Keratinocyte (primary cell): ENCODE measurements at regions not wholly inside any gene's neighbourhood (a gene's known extent, or its start where the extent isn't known, plus 50 kb on each side); places are given as distances from the start of the nearest gene placed in this dataset.

Source experiments
- DNase-seq: peaks from one replicate; pipeline ENCODE4 v3.0.0-alpha.2; 2011; ENCODE audit warnings: low read depth, missing footprints, low spot score
- FAIRE-seq: peaks from 2 replicates; lab custom pipeline; 2011; peaks lifted over from hg19 to GRCh38; lab: Jason Lieb, UNC
- H2AFZ ChIP-seq: 2 replicates; pipeline ENCODE4 v1.6.0; 2012; ENCODE audit warnings: low read length, control low read depth, inconsistent platforms; ENCODE audit not compliant: control insufficient read depth
- H3K27ac ChIP-seq: 2 replicates; pipeline ENCODE4 v1.5.1; 2011; ENCODE audit warnings: low read length; ENCODE audit not compliant: control insufficient read depth, insufficient read depth
- H3K27me3 ChIP-seq: 3 replicates; pipeline ENCODE4 v1.6.0; 2011; ENCODE audit warnings: low read length; ENCODE audit not compliant: control insufficient read depth, insufficient read depth; ENCODE audit errors: extremely low read depth
- H3K36me3 ChIP-seq, 2 experiments: 2 replicates in 1 of 2; 3 replicates in 1 of 2; pipeline ENCODE4 v1.5.1; 2011; ENCODE audit warnings: low read length in 2 of 2, mild to moderate bottlenecking in 1 of 2; ENCODE audit not compliant: control insufficient read depth in 2 of 2, insufficient read depth in 2 of 2; ENCODE audit errors: extremely low read depth in 1 of 2
- H3K4me1 ChIP-seq: 3 replicates; pipeline ENCODE4 v1.5.1; 2011; ENCODE audit warnings: low read length; ENCODE audit not compliant: control insufficient read depth, insufficient read depth; ENCODE audit errors: extremely low read depth
- H3K4me2 ChIP-seq: 3 replicates; pipeline ENCODE4 v1.6.0; 2011; ENCODE audit warnings: low read depth, low read length; ENCODE audit not compliant: control insufficient read depth, insufficient read depth; ENCODE audit errors: extremely low read depth
- H3K4me3 ChIP-seq, 3 experiments: fragments of 200-600 bp in 1 of 3; sonication (generic) in 1 of 3; 2 replicates in 2 of 3; 3 replicates in 1 of 3; pipeline ENCODE4 v1.5.1; 2011 to 2016; ENCODE audit warnings: low read length in 3 of 3, mild to moderate bottlenecking in 3 of 3, control low read depth in 2 of 3, inconsistent platforms in 1 of 3, low read depth in 1 of 3, mixed read lengths in 1 of 3, mixed run types in 1 of 3, moderate library complexity in 1 of 3; ENCODE audit not compliant: control insufficient read depth in 2 of 3, insufficient read depth in 2 of 3; ENCODE audit errors: extremely low read depth in 1 of 3
- H3K79me2 ChIP-seq: 2 replicates; pipeline ENCODE4 v1.6.0; 2012; ENCODE audit warnings: low read length; ENCODE audit not compliant: control insufficient read depth, insufficient read depth
- H3K9ac ChIP-seq: 3 replicates; pipeline ENCODE4 v1.6.0; 2011; ENCODE audit warnings: low read length; ENCODE audit not compliant: control insufficient read depth, insufficient read depth; ENCODE audit errors: extremely low read depth
- H3K9me1 ChIP-seq: 3 replicates; pipeline ENCODE4 v1.6.0; 2011; ENCODE audit warnings: low read length; ENCODE audit not compliant: control insufficient read depth, insufficient read depth; ENCODE audit errors: extremely low read depth
- H3K9me3 ChIP-seq: 2 replicates; pipeline ENCODE4 v1.5.1; 2012; ENCODE audit warnings: low read depth, low read length; ENCODE audit not compliant: control insufficient read depth
- H4K20me1 ChIP-seq: 3 replicates; pipeline ENCODE4 v1.6.0; 2011; ENCODE audit warnings: low read length; ENCODE audit not compliant: control insufficient read depth, insufficient read depth; ENCODE audit errors: extremely low read depth
- EZH2 ChIP-seq: IDR thresholded peaks from one replicate; pipeline ENCODE4 v1.6.1; 2012; ENCODE audit warnings: inconsistent platforms, mild to moderate bottlenecking, low read length, moderate library complexity
- dilution Hi-C: fragments of 300-500 bp; cut with MboI; formaldehyde crosslinking; loops from one replicate; pipeline ENCODE4 v1.7.0; 2020; ENCODE audit warnings: low sequenced_read_pairs; ENCODE audit not compliant: extremely low pct_ligation_motif_present
- TF ChIP-seq, protein P1 (sequence below), 3 experiments: IDR thresholded peaks in 1 of 3; conservative IDR thresholded peaks in 1 of 3; optimal IDR thresholded peaks in 1 of 3; 2 replicates in 2 of 3; 3 replicates in 1 of 3; pipeline versions ENCODE3 to v1.5.1; 2011; ENCODE audit warnings: low read length in 3 of 3, mild to moderate bottlenecking in 3 of 3, moderate library complexity in 2 of 3, control low read depth in 1 of 3, inconsistent platforms in 1 of 3; ENCODE audit not compliant: insufficient read depth in 2 of 3; ENCODE audit errors: extremely low read depth in 1 of 3

DNA sequence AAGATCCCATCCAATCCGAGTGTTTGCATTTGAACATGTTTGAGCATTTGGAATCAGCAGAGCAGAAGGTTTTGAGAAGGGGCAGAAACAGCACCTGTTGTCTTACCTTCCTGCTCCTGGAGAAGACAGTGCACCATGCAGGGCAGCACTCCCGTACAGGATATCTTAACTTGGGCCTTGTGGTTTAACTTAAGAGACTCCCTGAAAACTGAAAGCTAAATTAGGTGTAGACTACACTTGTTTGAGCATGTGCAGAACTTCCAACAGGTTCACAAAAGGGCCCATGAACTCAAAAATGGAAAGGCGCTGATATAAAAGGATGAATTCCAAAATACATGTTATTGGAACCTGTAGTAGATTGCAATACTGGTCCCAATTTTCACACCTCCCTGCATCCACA lies 175.4 kb upstream of the PRICKLE2 start:
- Histone ChIP-seq H3K4me1 (no peaks in the 10 kb centered on the region), H3K9me1 (no peaks in the 10 kb centered on the region), H2AFZ (no peak overlapping the region), H3K27me3 (no peaks in the 10 kb centered on the region), H3K4me3 (no peak overlapping the region), H3K36me3 (no peaks in the 10 kb centered on the region), H3K27ac (no peak overlapping the region), H3K4me2 (no peak overlapping the region), H3K9me3 (no peaks in the 10 kb centered on the region), H3K79me2 (no peaks in the 10 kb centered on the region), H3K9ac (no peak overlapping the region), H4K20me1 (no peaks in the 10 kb centered on the region)
- dilution Hi-C loops = no loop called here
- no peak for FAIRE-seq
- DNase-seq = no peak
- no peak for TF ChIP-seq EZH2
- TF ChIP-seq, protein P1, sequence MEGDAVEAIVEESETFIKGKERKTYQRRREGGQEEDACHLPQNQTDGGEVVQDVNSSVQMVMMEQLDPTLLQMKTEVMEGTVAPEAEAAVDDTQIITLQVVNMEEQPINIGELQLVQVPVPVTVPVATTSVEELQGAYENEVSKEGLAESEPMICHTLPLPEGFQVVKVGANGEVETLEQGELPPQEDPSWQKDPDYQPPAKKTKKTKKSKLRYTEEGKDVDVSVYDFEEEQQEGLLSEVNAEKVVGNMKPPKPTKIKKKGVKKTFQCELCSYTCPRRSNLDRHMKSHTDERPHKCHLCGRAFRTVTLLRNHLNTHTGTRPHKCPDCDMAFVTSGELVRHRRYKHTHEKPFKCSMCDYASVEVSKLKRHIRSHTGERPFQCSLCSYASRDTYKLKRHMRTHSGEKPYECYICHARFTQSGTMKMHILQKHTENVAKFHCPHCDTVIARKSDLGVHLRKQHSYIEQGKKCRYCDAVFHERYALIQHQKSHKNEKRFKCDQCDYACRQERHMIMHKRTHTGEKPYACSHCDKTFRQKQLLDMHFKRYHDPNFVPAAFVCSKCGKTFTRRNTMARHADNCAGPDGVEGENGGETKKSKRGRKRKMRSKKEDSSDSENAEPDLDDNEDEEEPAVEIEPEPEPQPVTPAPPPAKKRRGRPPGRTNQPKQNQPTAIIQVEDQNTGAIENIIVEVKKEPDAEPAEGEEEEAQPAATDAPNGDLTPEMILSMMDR (optimal IDR thresholded peaks at IDR 0.05 in 1 of 3, IDR thresholded peaks at IDR 0.05 in 1 of 3, conservative IDR thresholded peaks at IDR 0.05 in 1 of 3; ENCODE audit: extremely low read depth in 1 of 3, insufficient read depth in 2 of 3, low read length in 3 of 3) = no peak

DNA sequence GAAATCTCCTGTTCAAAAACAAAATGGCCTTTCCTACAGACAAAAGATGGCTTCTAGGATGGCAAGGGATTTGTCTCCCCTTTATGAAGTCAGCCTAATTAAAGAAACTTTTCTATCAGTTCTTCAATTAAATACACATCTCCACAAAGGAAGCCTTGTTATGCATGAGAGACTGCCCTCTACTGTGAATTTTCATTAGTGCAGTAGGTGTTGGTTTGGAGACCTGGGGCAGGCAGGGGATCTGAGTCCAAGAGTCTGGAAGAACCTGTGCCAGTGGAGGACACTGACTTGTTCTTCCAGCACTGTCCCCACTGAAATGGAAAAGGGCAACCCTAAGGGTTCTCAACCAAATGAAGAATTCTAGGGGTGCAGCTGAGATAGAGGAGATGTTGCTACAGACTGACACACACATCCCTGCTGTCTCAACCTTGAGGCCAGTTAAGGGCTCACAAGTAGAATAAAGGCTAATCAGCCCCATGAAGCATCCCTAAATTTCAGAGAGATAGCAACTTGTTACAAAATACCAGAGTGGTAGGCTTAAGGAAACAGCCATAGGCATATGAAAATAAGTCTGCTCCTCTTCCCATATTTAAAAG lies 174.0 kb upstream of the PRICKLE2 start:
- no peaks in the 10 kb centered on the region for H4K20me1 ChIP-seq
- no peaks in the 10 kb centered on the region for H3K4me1 ChIP-seq
- H3K79me2 ChIP-seq = no peaks in the 10 kb centered on the region
- no peaks in the 10 kb centered on the region for H3K27me3 ChIP-seq
- H3K9me3 ChIP-seq = no peaks in the 10 kb centered on the region
- H3K9ac ChIP-seq = no peak overlapping the region
- H3K4me3 ChIP-seq = no peak overlapping the region
- H3K36me3 ChIP-seq = no peaks in the 10 kb centered on the region
- no peak overlapping the region for H2AFZ ChIP-seq
- DNase-seq (peak; percentile 17), FAIRE-seq (peak; percentile 91)
- TF ChIP-seq, protein P1 (optimal IDR thresholded peaks at IDR 0.05 in 1 of 3, IDR thresholded peaks at IDR 0.05 in 1 of 3, conservative IDR thresholded peaks at IDR 0.05 in 1 of 3; ENCODE audit: extremely low read depth in 1 of 3, insufficient read depth in 2 of 3, low read length in 3 of 3) = peak; percentile 65 to 81 (median 75)
- TF ChIP-seq EZH2 = no peak
- H3K9me1 ChIP-seq = no peaks in the 10 kb centered on the region
- H3K27ac ChIP-seq = no peak overlapping the region
- dilution Hi-C loops = no loop called here
- no peak overlapping the region for H3K4me2 ChIP-seq
